ENCODE measurements at regions not wholly inside any gene's neighbourhood (a gene's known extent, or its start where the extent isn't known, plus 50 kb on each side); places are given as distances from the start of the nearest gene placed in this dataset.

DNA sequence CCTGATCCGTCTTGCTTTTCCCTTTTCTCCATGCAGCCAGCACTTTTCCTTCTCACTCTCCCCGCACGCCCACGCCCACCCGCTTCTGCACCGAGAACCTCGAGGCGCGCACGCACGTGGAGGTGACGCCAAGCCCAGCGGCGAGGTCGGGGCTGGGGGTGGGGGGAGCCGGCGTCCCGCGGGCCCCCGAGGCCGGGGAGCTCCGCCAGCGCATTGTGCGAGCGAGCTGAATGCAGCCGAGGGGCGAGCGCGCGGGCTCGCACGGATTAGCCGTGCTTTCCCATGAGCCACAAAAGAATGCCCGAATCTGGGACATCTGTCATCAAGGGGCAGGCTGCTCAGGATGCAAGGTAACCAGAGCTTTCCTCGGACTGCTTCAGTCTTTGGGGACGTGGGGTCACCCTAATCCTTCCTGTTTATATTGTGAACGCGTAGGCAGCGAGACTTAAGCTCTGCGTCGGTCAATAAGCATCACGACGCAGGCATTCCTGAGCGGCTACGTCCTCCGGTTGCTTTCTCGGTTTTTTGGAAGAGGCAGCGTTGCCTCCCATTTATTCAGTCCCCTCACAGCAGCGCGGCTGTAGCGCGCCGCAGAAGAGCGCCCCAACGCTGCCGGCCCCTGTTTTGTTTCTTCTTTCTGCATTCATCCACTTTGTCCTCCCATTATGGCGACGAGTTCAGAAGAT lies 67.3 kb upstream of the AKT3 start:
- no peak for DNase-seq (ENCODE audit: low read depth in 2 of 2, low spot score in 1 of 2)

DNA sequence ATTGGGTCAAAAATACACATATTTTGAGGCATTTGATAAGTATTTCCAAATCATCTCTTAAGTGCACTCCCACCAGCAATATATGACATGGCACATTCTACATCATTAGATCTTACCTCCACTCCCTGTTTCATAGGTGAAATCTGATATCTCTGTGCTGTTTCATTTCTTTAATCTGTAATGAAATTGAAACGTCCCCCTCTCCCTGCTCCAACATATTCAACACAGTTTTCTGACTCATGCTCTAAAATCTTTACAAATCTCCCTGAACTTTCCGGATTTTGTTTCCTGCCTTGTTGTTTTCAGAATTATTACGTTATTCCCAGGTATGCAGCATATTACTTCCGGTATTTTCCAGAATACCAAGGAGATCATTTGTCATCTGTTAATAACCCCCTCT lies 66.1 kb upstream of the AKT3 start:
- no peak for DNase-seq (ENCODE audit: low read depth in 2 of 2, low spot score in 1 of 2)

DNA sequence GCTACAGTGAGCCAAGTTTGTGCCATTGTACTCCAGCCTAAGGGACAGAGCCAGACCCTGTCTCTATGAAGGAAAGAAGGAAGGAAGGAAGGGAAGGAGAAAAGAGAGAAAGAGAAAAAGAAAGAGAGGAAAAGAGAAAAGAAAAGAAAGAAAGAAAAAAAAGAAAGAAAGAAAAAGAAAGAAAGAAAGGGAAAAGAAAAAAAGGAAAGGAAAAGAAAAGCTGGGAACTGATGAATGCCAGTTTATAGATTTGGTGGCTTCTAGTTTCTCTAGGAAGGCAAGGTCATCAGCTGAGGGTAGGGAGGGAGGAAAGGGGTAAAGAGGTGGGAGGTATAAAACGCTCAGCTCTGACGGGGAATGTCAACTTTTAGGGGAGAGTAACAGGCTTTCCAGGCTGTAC lies 62.3 kb upstream of the AKT3 start:
- DNase-seq (ENCODE audit: low read depth in 2 of 2, low spot score in 1 of 2) = no peak

DNA sequence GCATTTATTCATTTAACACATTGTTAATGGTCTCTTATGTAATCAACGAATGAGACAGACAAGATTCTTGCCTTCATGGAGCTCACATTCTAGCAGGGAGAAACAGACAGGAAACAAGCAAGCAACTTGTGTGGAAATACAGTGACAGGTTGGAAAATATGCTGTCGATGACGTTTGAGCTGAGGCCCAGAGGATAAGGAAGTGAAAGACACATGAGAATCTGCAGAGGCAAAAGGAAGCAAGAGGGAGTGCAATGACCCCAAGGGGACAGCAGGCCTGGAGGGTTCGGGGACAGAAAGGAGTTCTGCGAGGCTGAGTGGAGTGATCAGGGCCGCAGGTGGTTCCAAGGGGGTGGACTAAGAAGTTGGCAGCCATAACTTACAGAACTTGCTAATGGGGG lies 60.6 kb upstream of the AKT3 start:
- no peak for DNase-seq (ENCODE audit: low read depth in 2 of 2, low spot score in 1 of 2)

DNA sequence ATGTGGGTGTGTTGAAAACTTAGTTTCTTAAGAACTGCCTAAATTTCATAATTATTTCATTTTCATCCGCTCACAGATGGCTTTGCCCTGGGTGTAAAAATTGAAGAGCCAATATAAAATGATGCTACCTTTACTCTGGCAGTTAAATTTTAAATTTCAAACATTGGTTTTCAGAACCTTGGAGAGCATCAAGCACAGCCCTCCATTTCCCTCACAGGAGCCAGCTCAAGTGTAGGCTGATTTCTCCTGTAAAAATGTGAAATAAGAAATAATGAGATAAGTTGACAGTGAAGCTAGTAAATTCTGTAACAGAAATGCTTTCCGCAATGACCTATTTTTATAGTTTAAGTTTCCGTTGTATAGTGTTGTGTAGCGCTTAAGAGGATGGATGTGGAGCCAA lies 53.9 kb upstream of the AKT3 start:
- DNase-seq (ENCODE audit: low read depth in 2 of 2, low spot score in 1 of 2) = no peak

DNA sequence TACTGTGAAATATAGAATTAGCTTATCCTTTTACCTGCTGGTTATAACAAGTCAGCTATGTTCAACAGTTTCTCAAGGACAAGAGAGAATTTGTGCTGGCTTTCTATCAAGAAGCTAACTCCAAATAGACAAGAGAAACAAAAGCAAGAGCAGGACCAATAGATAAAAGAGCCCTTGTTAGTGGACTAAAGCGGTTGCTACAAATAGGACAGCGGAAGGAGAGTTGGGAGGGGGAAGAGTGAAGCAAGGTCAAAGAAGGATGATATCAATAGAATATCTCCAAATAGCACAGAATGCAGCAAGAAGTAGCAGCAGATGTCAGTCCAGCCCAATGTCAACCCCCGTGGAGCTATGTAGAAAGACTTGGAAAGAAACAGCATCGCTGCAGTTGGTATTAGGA lies 53.0 kb upstream of the AKT3 start:
- no peak for DNase-seq (ENCODE audit: low read depth in 2 of 2, low spot score in 1 of 2)

DNA sequence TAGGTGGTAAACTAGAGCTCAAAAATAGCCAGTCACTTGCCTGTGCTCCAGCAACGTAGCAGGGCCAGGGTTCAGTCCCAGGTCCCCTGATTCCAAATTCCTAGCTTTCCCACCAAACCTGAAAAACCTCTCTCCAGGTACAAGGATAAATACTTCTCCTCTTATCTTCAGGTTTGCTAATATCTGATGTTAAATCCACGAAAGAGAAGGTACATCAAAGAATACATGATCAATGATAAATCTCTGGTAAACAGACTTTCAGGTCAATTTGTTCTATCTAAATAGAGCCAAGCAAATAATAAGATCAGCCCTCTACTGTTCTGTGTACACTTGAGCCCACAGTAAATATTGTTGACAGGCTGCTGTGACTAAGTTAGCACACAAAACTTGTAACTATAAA lies 52.1 kb upstream of the AKT3 start:
- DNase-seq (ENCODE audit: low read depth in 2 of 2, low spot score in 1 of 2) = no peak

All from stimulated activated CD8-positive, alpha-beta memory T cell treated with anti-CD3 and anti-CD28 coated beads, Interleukin-4, amount 100 ng/mL, for 4 hours (primary cell).